ENCODE measurements at regions not wholly inside any gene's neighbourhood (a gene's known extent, or its start where the extent isn't known, plus 50 kb on each side); places are given as distances from the start of the nearest gene placed in this dataset.

GRCh38 chr7:132022188-132022587, 465.8 kb upstream of the PODXL start:
- Histone ChIP-seq H3K27ac (no peak overlapping the region), H3K36me3 (no peaks in the 10 kb centered on the region), H3K27me3 (peaks cover 0 to 9% of the 10 kb centered on the region in 2 donors), H3K9me3 (no peaks in the 10 kb centered on the region), H3K4me1 (no peaks in the 10 kb centered on the region), H3K4me3 (no peak overlapping the region)
- no peak for TF ChIP-seq POLR2A (IDR thresholded peaks at IDR 0.05)
- no peak for TF ChIP-seq CTCF (IDR thresholded peaks at IDR 0.05)
- DNase-seq, result no peak
- intact Hi-C loops (cut with DNase I; ENCODE audit: low total_unique reads), result no loop called here

- Histone ChIP-seq H3K27ac (no peak overlapping the region), H3K36me3 (no peaks in the 10 kb centered on the region), H3K9me3 (peaks cover 0 to 3% of the 10 kb centered on the region in 2 donors), H3K4me3 (no peak overlapping the region), H3K4me1 (no peaks in the 10 kb centered on the region), H3K27me3 (peaks cover 0 to 9% of the 10 kb centered on the region in 2 donors)
- TF ChIP-seq CTCF (IDR thresholded peaks at IDR 0.05) (no peak), POLR2A (IDR thresholded peaks at IDR 0.05) (no peak)
- intact Hi-C loops (cut with DNase I; ENCODE audit: low total_unique reads), result no loop called here
- no peak for DNase-seq
These were observed 463.3 kb upstream of the PODXL start for GRCh38 chr7:132019703-132020102.

DNA sequence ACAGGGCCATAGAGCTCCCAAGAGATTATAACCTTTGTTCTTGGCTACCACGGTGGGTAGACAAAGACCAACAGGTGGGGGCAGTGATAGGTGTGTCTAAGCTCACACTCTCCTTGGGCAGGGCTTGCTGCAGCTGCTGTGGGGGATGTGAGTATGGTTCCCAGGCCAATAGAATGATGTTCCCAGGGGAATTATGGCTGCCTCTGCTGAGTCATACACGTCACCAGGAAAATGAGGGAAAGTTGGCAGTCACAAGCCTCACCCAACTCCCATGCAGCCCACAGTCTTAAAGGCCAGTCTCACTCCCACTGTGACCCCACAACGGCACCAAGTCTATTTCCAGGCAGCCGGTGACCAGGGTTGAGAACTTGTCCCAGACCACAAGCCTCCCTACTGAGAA, 453.4 kb upstream of the PODXL start:
- intact Hi-C loops (cut with DNase I; ENCODE audit: low total_unique reads), result no loop called here
- H3K4me1 ChIP-seq, result no peaks in the 10 kb centered on the region
- TF ChIP-seq POLR2A (IDR thresholded peaks at IDR 0.05), result no peak
- no peak for TF ChIP-seq CTCF (IDR thresholded peaks at IDR 0.05)
- H3K27ac ChIP-seq, result no peak overlapping the region
- no peaks in the 10 kb centered on the region for H3K36me3 ChIP-seq
- peaks cover 0 to 5% of the 10 kb centered on the region in 2 donors for H3K9me3 ChIP-seq
- no peaks in the 10 kb centered on the region for H3K27me3 ChIP-seq
- no peak for DNase-seq
- no peak overlapping the region for H3K4me3 ChIP-seq

DNA sequence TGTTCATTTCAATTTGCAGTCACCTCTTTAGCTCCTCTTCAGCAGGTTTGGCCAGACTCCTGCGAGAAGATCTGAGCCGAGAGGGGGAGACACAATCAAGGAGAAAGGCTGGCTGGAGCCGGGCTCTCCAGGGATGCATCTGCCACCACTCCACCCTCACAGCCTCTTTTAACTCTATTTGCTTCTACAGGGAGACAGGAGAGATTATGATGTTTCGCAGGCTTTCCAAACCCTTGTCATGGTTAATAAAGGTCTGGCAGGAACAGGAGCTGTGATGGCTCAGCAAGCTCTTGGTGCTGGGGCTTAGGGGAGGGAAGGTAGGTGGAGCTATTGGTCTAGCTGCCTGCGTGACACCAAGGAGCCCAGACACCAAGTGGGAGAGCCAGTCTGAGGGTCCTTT, 448.1 kb upstream of the PODXL start:
- intact Hi-C loops (cut with DNase I; ENCODE audit: low total_unique reads), result no loop called here
- peak; percentile 15 to 16 for DNase-seq
- Histone ChIP-seq H3K4me3 (no peak overlapping the region), H3K27me3 (no peaks in the 10 kb centered on the region), H3K9me3 (no peaks in the 10 kb centered on the region), H3K36me3 (no peaks in the 10 kb centered on the region), H3K4me1 (no peaks in the 10 kb centered on the region), H3K27ac (no peak overlapping the region)
- no peak for TF ChIP-seq POLR2A (IDR thresholded peaks at IDR 0.05)
- peak; percentile 17 to 38 (median 23) for TF ChIP-seq CTCF (IDR thresholded peaks at IDR 0.05)

DNA sequence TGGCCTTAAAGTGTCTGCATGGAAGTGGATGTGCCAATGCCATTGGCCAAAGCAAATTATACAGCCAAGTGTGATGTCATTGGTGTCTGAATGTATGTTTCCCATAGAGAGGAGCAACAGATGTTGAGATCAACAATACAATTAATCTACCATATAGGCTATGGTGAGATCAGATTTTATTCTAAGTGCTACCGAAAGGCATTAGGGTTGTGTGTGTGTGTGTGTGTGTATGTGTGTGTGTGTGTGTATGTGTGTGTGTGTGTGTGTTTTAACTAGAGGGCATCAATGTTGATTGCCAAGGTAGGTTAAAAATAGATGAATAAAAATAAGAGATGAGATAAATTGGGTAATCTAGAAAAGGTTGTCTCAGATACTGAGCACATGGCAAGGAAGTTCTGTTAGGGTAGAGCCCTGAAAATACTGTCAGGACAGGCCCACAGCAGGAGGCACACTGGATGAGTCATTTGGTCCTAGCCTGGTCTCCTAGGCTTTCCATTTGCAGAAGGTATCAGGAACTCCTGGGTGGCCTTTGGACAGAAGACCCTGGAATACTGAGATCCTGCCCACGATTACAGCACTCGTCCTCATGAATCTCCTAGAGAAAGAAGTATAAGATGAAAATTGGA, 446.0 kb upstream of the PODXL start:
- H3K36me3 ChIP-seq, result no peaks in the 10 kb centered on the region
- no peaks in the 10 kb centered on the region for H3K9me3 ChIP-seq
- no peak overlapping the region for H3K4me3 ChIP-seq
- TF ChIP-seq POLR2A (IDR thresholded peaks at IDR 0.05) (no peak), CTCF (IDR thresholded peaks at IDR 0.05) (no peak)
- H3K4me1 ChIP-seq, result no peaks in the 10 kb centered on the region
- DNase-seq, result no peak
- no peak overlapping the region for H3K27ac ChIP-seq
- intact Hi-C loops (cut with DNase I; ENCODE audit: low total_unique reads), result no loop called here
- H3K27me3 ChIP-seq, result no peaks in the 10 kb centered on the region
